K562 (cell line): ENCODE measurements at regions not wholly inside any gene's neighbourhood (a gene's known extent, or its start where the extent isn't known, plus 50 kb on each side); places are given as distances from the start of the nearest gene placed in this dataset.

Source experiments
- FOXK2 ChIP-seq, 2 experiments: fragments of 450-650 bp; IDR thresholded peaks in 1 of 2; conservative IDR thresholded peaks in 1 of 2; 2 replicates each; pipeline ENCODE4 v1.6.1; 2016; ENCODE audit warnings: low read depth in 2 of 2, mild to moderate bottlenecking in 1 of 2
- FOXO4 ChIP-seq: fragments of 450-650 bp; formaldehyde crosslinking; IDR thresholded peaks from 2 replicates; pipeline ENCODE4 v1.4.0; 2020; ENCODE audit warnings: mild to moderate bottlenecking, moderate library complexity
- POLR2A ChIP-seq: fragments of 450-650 bp; conservative IDR thresholded peaks from 2 replicates; pipeline ENCODE4 v1.6.1; 2016
- SMARCA4 ChIP-seq: fragments of 450-650 bp; IDR thresholded peaks from 2 replicates; pipeline ENCODE4 v1.6.1; 2016
- SMARCC2 ChIP-seq: fragments of 450-650 bp; IDR thresholded peaks from 2 replicates; pipeline ENCODE4 v1.6.1; 2017; ENCODE audit warnings: antibody characterized with exemption, moderate library complexity, mild to moderate bottlenecking, low read depth
- YY1 ChIP-seq, 3 experiments: IDR thresholded peaks; 2 replicates each; pipeline ENCODE4 v1.6.1; 2011; ENCODE audit warnings: low read length in 2 of 3, mild to moderate bottlenecking in 2 of 3, moderate library complexity in 2 of 3, borderline replicate concordance in 1 of 3, control low read depth in 1 of 3, low read depth in 1 of 3; ENCODE audit not compliant: insufficient read depth in 3 of 3, insufficient replicate concordance in 2 of 3, control insufficient read depth in 1 of 3, insufficient read length in 1 of 3; ENCODE audit errors: extremely low read depth in 1 of 3
- ZNF274 ChIP-seq: IDR thresholded peaks from 2 replicates; pipeline ENCODE4 v1.6.1; 2011; ENCODE audit warnings: low read depth, mild to moderate bottlenecking, low read length, moderate library complexity, borderline replicate concordance

- no peak for TF ChIP-seq POLR2A
- no peak for TF ChIP-seq ZNF274
- TF ChIP-seq SMARCC2: no peak
- TF ChIP-seq FOXO4 (CRISPR knock-in tag): no peak
- no peak for TF ChIP-seq FOXK2 (conservative IDR thresholded peaks at IDR 0.05 in 1 of 2, IDR thresholded peaks at IDR 0.05 in 1 of 2; ENCODE audit: low read depth in 2 of 2)
- TF ChIP-seq SMARCA4: no peak
- TF ChIP-seq YY1 (IDR thresholded peaks at IDR 0.05; ENCODE audit: borderline replicate concordance in 1 of 3, control insufficient read depth in 1 of 3, extremely low read depth in 1 of 3, insufficient read depth in 3 of 3, insufficient read length in 1 of 3, insufficient replicate concordance in 2 of 3, low read depth in 1 of 3, low read length in 2 of 3): no peak
Measured at GRCh38 chr15:53843869-53844569, 84.6 kb upstream of the WDR72 start.
